EL (cell line): ENCODE measurements at regions not wholly inside any gene's neighbourhood (a gene's known extent, or its start where the extent isn't known, plus 50 kb on each side); places are given as distances from the start of the nearest gene placed in this dataset.
"Not testable (repeated sequence)": the region's sequence is repeated elsewhere in the genome, so short reads cannot be mapped to it uniquely, and the experiment has no call there.

Experiments
- DNase-seq: peaks from one replicate; pipeline ENCODE4 v3.0.0-alpha.2; 2016

DNA sequence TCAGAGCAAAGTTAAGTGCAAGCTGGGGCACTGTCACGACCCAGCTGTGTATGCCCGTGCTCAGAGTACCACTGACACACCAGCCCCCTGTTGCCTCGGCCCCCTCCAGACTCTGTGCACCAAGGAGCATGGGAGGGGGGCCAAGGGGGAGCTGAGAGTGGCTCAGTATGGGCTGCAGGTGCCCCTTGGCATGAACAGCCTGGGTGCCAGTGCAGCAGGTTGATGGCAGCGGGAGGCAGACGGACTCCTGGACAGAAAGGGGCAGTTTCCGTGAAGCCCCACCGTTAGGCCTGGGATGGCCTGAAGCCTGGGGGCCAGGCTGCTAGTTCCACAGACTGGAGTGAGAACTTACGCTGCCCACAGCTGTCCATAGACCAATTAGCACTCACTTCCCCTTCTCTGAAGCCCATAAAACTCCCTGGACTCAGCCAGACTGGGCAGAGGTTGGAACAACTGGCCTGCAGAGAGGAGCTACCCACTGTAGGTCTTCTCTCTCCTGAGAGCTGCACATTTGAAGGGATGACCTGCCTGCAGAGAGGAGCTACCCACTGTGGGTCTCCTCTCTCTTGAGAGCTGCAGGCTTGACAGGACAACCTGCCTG is 182.8 kb downstream of the DEPDC1B start:
- no peak for DNase-seq

DNA sequence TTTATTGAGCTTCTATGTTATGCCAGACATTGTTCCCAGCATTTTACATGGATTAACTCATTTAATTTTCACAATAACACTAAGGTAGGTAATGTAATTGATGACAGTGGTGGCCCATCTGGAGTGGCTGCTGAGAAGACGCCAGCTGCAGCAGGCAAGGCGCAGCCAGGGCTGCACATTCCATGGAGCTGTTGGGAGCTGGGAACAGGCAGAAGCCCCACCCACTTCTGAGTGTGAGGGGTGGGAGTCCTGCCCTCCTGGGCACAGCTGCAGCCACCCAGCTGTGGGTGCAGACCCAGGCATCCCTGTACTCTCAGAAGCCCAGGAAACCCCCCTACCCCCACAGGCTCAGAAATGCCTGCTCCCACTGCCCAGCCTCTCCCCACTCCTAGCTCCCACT is 183.3 kb downstream of the DEPDC1B start:
- DNase-seq = no peak

DNA sequence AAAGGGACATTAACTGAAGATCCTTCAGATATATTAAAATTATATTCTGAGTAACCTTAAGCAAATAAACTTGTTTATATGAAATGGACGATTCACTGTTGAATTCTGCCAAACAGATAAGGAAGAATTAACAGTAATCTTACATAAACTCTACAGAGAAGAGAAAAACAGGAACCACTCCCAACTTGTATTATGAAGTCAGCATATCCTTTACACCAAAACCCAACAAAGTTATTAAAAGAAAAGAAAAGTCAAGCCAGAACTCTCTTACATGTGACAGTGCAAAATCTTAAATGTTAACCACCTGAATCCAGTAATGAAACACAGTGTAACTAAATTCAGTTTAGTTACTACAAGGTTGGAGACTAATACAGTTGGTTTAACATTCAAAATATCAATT is 185.8 kb downstream of the DEPDC1B start:
- no peak for DNase-seq

DNA sequence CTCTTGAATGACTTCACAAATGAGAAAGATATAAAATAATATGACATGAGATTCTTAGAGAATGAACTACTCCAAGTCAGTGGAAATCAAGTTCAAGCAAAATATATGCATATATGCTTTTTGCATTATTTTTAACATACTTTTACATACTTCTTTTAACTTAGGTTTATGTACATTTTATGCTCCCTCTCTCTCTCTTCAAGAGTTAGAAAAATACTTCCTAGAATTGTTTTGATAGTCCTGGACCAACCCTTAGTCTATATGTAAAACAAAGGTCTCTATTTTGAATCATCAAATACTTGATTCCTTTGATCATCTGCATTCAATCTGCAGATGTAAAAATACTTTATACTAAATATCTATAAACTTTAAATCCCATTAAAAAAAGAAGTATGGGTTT is 187.8 kb downstream of the DEPDC1B start:
- no peak for DNase-seq

DNA sequence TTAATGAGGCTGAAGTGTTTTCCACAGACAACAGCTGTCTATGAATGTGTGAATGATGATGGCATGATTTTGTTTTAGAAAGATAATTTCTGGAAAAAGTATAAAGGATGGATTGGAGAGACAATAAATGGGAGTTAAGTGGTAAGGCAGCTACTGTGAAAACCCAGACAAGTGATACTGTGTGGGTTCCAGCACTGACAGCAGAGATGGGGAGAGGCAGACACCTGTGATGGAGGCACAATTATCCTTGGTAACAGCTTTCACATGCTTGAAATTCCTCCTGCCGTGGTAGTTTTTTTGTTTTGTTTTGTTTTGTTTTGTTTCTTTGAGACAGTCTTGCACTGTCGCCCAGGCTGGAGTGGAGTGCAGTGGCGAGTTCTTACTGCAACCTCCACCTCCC is 189.3 kb downstream of the DEPDC1B start:
- no peak for DNase-seq

DNA sequence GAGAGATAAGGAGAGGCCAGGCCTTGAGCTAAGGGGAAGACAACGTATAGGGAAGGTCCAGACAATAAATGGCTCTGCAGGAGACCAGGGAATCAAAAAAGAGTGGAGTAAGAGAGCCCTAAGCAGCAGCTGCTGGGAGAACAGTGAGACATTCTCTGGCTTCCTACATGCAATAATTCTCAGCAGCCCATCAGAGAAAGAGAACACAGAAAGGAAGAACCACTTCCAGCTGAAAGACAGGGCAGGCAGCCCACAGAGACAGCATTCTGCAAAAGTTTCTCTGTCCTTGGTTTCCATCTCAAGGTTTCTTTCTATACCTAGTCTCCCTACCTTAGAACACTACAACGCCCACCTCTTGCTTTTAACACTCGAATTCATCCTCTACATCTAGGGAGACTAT is 189.9 kb downstream of the DEPDC1B start:
- DNase-seq = no peak

DNA sequence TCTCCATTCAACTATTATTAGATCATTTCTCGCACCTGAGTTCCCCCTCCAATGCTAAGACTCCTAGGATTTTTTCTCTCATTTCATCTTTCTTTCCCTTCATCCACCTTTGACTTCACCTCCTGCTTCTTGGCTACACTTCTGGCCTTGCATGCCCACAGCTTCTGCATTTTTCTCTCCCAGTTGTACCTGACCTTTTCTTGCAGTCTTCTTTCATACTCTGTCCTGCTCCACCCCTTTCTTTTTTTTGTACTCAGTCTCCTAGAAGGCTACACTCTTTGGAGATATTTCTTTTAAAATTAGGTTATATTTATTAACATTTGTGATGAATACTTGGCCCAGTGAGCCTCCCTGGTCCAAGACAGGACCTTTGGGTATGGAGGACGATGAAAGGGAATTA is 190.4 kb downstream of the DEPDC1B start:
- DNase-seq = no peak

DNA sequence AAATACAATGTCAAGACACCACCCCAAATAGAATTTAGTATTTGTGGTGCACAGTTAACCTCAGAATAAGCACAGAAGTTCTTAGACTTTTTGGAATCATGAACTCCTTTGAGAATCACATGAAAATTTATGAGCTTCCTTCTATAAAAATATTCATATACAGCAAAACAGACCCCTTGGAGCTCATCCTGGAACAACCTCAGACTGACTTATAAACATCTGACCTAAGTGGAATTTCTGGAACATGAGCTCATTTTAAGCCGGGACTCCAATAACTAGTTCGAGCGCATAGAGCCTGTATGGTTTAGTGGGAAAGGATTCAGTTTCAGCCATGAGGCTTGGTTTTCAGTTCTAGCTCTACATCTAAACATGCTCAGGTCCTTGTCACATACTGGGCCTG is 192.3 kb downstream of the DEPDC1B start:
- peak; percentile 60 for DNase-seq

DNA sequence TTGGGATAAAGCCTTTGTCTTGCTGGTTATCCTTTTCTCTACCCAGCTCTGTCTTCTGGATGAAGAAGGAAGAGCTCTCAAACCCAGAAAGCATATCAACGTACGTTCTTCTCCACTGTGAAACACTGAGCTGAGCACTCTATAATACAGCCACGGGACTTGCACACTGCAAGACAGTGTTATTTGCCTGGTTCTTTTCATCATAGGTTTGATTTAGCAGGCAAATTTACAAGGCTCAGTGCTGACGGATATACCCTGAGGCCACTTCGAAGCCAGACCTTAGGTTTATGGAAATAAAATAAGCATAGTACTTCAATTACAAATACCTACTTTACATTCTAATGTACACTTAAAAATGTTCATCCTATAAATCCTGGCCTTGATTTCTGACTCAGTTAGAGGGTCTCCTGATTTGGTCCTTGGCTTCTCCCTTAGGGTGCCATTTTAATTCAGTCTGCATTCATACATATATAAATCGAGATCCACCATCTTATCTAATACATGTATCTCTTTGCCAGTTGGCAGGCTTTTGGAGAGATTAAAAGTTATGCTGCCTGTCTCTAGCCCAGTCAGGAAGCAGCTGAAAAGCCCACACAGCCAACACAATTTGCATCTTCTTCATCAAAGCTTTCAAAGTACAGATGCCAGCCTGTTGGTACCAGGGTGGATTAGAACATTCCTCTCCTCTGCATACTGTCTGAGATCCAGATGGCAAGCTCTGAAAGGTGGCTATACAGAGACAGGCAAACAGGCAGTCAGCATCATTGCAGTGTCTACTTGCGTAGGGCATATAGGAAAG is 194.4 kb downstream of the DEPDC1B start:
- no peak for DNase-seq

DNA sequence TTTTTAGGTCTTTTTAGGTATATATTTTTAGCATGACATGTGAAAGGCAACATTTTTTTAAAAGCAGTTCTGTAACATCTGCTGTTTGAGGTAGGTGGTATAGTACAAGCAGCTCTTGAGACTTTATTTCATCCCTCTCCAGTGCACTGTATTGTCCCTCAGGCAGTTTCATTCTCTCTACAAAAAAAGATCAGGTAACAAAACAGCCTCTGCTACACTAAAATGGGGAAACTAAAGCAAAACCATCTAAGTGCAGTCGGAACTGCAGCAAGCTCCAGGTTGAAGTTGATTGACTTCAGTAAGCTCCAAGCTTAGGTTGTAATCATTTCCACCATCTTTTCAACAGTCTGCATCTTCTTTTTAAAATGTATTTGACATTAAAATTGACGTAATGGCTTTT is 195.6 kb downstream of the DEPDC1B start:
- no peak for DNase-seq

DNA sequence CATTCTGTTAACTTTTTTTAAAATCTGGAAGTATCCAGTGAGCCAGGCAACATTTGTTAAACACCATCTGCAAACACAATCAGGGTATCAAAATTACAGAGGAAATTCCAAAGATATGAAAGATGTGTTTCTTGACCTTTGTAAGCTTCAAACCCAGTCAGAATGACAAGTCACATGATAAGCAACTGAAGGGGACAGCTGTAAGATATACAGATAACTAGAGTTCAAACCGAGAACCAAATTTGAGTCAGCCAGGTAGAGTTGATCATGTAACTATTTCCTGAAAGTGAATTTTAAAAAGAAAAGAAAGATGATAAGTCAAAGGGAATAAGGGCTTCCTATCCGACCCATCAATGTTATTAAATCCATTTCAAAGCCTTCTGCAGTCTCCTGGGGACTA is 196.2 kb downstream of the DEPDC1B start:
- no peak for DNase-seq

DNA sequence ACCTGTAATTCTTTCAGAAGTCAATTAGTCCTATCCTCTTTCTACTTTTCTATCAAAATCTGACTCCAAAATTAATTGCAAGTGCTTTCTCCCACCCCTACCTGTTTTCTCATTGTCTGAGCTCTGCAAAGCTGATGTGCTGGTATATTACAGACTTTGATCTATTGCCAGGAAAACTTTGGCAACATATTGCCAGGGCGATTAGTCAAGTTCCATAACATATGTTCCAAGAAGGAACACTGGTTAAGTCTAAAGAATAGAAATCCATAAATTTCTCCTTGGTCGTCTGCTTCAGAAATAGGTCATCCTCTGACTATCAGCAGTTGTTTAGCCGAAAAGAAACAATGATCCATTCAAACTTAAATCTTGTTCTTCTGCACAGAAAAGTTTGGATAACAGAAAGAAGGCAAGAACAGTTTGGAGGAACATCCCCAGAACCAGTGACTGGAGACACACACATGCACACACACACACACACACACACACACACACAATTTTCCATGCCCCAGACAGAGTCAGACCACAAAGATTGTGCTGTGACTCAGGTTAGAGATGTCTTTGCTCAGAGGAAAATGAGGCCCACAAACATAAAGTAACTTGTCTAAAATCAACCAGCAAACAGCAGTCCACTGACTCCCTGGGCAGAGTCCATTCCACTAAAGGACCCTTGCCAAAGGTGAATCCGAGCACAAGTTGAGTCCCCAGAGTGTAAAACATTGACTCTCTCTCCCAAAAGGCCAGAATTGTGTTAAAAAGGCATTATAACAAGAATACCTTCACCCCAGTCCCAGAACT is 202.1 kb downstream of the DEPDC1B start:
- DNase-seq = no peak

DNA sequence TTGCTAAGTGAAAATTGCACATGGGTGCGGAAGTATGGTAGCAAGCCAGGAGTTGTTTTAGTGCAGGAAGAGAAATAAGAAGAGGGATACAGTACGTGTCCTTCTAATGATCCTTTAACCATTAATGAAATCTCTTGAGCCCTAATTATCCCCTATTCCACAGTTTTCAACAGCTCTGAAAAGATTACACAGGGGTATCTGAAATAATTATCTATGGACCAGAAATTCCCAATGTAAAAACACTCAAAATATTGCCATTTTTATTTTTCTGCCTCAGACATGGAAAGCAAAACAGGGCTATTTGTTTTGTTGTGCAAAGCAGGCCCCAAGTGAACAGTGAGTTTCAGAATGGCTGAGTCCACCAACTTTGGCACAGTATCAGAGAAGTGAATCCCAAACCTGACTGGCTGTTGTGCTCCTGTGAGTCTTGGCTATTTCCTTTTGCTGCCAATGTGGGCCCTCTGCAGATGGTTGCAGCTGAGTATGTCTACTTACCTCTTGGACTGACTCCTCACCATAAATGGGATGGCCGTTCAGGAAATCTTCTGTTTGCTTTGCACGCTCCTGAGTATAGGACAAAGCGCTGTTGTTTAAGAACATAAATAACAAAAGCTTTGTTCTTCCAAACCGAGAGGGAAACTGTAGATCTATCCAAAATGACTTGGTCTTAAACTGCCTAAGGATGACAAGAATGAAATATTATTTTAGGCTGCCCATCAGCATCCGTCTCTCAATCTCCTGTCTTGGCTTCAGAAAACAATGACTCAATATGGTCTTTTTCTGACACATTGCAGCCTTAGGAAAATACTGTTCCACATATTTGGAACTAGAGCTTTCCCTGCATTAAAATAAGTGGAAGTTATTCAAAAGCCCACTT is 204.1 kb downstream of the DEPDC1B start:
- DNase-seq = no peak

DNA sequence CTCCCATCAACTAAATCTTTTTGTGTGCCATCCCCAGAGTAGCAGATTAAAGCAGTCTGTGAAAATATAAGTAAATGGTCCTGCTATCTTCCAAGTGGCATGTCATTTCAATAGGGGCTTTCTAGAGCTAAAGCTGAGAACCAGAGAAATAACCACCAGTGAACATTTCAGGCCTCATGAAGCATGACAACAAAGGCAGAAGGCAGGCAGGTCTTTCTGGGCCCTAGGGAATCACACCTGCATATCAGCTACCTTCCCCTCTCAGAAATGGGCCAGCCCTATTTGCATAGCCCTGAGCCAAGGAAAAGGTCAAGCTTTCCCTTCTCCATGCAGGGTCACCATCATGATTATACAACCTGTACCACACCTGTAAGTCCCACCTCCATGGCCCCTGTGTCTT is 205.3 kb downstream of the DEPDC1B start:
- DNase-seq = no peak

DNA sequence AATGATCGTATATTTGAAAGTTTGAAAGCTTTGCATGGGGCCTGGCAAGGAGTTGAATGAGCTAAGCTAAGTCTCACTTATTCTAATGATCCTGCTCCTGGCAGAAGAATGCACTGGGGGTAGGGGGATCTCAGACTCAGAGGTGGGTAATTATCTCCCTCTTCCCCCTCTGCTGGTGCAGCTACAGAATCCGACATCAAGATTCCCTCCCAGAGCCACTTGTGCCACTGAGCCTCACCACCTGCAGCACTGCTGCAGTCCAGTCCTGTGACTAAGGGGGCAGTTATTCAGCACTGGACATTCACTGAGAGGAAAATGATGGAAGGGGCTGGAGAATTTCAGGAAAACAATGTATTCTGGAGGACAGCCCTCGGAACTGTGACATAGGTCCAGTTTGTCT is 205.8 kb downstream of the DEPDC1B start:
- DNase-seq = no peak

DNA sequence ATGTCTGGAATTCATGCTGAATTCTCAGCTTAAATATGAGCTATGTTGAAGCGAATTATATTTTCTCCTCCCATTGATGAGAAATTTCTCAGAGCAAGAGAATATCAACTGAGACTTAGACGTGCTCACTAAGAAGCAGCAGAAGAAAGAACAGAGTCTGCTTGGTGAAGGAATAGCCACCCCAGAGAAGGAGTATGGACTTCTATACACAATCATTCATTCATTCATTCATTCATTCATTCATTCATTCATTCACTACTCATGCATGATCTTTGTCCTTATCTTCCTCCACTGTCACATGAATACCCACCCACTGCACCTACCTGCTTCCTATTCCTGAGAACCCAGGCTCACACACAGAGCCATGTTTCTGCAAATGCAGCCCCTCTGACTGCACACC is 206.6 kb downstream of the DEPDC1B start:
- DNase-seq = no peak

DNA sequence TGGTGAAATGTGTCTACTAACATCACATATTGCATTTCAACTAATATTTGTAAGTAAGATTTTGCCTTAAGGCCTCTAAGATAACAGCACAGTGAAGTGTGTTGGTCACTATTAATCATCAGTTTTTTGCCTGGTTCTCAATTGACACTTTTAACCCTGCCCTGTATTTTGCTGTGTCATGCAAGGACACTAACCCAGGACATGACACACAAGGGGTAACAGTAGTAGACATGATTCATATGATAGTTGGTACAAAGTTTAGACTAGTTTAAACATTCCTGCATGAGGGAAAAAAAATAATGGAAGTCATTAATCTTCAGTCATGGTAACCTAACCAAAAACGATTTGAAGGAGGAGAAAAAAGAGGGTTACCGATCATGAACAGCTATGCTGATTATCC is 207.0 kb downstream of the DEPDC1B start:
- peak; percentile 53 for DNase-seq

DNA sequence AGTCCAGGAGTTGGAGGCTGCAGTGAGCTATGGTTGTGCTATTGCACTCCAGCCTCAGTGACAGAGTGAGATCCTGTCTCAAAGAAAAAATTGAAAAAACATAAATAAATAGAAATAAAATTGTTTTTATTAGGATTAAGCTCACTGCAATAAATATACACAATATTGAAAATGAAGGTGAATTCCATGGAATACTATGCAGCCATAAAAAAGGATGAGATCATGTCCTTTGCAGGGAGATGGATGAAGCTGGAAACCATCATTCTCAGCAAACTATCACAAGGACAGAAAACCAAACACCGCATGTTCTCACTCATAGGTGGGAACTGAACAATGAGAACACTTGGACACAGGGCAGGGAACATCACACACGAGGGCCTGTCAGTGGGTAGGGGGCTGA is 207.6 kb downstream of the DEPDC1B start:
- not testable (repeated sequence) for DNase-seq

DNA sequence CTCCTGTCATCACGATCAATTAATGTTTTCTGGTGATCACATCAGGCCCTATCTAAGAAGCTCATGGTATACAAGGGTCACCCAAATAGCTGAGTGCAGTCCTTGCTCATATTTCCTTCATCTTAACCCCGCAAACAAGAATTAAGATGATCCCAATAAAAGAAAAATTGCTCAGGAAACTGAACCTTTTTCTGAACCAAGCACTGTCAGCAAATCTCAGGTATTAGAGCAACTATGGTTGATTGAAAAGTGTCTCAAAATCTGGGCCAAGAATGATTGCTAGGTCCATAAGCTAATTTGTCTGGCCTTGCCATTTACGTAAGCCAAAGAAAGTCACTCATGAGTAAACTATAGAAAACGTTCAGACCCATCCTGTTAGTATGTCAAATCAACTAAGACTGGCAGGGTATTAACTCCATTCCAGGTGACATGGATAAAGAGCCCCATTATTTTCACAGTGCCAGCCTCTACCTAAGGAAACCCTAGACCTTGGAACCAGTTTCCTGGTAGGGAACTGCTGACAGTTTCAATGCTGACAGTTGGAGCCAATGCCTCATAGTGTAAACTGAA is 209.3 kb downstream of the DEPDC1B start:
- no peak for DNase-seq

DNA sequence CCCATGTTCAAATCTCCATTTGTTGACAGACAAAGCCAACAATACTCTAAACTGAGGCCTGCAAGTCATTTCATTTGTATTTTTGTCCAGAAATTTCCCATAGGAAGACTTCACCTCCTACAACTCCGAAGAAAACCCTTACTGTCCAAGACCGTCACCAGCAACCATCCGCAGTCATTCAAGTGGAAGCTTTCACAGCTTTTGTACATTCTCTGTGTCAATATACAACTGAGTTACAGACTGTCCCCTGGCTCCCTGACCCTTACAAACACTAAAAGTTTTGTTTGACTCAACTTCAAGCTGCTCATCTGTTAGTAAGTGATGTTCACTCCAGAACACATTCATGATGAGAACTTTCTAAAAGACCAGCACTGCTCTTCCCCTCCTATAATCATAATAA is 210.1 kb downstream of the DEPDC1B start:
- no peak for DNase-seq

DNA sequence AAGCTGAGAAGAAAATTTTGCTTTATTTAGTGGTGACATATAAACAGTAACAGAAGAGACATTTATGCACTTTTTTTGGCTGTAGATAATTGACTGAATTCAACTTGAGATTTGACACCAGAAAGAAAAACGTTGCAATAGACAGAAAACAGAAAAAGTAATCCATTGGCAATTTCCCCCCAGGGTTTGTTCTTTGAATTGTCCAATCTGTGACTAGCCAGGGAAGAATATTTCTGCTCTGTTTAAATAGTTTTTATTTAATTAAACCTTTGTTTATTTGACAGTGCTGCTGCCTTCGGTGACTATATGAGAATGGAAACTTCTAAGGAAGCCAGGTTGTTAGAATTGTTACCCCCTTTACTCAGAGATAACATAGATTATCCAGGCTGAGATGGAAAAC is 210.6 kb downstream of the DEPDC1B start:
- DNase-seq = no peak

DNA sequence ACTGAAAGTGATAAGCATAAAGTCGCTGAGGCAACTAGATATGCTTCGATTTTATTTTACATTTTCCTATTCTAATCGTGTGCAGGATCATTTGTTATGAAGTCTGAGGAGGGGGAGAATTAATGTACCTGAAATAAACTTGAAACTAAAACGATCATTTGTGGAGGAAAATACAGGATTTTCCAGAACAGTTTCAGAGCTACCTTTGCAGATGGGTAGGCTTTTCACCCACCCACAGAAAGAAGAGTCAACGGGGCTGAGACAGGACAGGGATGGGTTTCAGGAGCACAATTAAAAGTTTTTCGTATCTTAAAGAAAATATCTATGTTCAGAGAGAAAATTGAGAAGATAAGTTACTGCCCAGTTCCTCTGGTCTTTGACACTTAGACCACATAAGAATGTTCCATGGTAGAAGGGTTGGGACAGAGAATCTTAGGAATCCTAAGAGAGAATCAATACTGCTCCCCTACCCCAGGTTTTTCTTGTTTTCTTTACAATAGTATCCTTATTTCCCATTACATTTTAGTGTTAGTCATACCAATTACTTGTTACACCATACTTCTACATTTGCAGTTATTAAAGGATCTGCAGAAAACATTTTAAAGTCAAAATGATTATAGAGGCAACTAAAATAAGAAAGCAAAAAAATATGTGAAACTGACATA is 211.4 kb downstream of the DEPDC1B start:
- no peak for DNase-seq
